ENCODE measurements at regions not wholly inside any gene's neighbourhood (a gene's known extent, or its start where the extent isn't known, plus 50 kb on each side); places are given as distances from the start of the nearest gene placed in this dataset.
A peak's percentile ranks its signal among the peaks of the same experiment; 100 is the strongest.

DNA sequence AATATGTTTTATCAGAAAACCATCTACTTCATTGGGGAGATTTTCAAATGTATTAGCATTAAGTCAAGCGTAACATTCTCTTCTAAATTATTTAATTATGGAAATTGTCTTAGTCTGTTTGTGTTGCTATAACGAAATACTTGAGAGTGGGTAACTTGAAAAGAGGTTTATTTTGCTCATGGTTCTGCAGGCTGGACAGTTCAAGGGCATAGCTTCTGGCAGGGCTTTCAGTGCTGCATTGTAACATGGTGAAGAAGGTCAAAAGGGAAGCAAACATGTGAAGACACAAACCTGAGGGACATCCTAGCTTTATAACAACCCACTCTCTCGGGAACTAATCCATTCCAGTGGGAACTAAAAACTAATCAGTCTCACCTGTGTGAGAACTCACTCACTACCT is 84.3 kb upstream of the TMPO start:
- no peak for TF ChIP-seq CTCF (IDR thresholded peaks at IDR 0.05)
- Histone ChIP-seq H3K27me3 (no peaks in the 10 kb centered on the region), H3K27ac (no peak overlapping the region), H3K4me1 (no peaks in the 10 kb centered on the region), H3K36me3 (no peaks in the 10 kb centered on the region), H3K9me3 (peaks cover 0 to 11% of the 10 kb centered on the region in 2 donors), H3K4me3 (no peak overlapping the region)
- no peak for DNase-seq (ENCODE audit: low spot score in 2 of 2)
- intact Hi-C loops (cut with DNase I) = no loop called here

DNA sequence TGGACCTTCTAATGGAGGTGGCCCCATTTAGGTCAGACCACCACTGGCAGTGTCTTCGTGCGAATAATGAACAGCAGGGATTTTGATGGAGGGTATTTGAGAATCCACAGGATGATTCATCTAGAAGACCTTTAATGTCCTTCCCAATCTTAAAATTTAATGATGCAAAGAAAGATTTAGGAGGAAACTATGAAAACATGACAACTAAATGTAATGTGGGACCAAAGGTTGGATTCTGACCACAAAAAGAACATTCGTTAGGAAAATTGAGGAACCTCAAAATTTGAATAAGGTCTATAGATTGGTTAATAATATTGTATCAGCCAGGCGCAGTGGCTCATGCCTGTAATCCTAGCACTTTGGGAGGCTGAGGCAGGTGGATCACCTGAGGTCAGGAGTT is 78.2 kb upstream of the TMPO start:
- no peak for TF ChIP-seq CTCF (IDR thresholded peaks at IDR 0.05)
- intact Hi-C loops (cut with DNase I) = no loop called here

DNA sequence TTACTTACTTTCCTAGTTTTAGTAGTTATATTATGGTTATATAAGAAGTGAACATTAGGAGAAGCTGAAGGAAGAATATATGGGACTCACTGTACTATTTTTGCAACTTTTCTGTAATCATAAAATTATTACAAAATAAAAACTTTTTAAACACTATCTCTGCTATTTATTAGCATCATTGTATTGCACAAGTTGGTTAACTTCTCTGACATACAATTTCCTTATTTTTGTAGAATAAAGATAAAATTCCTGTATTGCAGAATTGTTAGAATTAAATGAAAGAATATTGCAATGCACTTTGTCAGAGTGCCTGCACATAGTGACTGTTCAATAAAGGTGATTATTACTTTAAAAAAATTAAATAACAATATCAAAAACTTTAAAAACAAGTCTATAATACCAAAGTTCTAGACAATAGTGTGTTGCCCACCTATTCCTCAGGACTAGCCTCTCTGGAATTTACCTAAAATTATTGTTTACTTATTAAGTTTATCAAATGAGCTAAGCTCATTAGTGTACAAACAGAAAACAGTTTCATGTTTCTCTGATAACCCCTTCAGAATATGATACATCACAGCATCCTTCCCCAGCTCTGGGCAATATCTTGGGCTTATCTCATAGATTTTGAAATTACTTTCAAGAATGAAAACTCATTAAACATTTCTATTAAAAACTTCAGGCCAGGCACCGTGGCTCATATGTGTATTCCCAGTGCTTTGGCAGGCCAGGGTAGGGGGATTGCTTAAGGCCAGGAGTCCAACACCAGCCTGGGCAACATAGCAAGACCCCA is 77.4 kb upstream of the TMPO start:
- no peak overlapping the region for H3K27ac ChIP-seq
- no peak overlapping the region for H3K4me3 ChIP-seq
- intact Hi-C loops (cut with DNase I) = no loop called here
- no peaks in the 10 kb centered on the region for H3K4me1 ChIP-seq
- peaks cover 0 to 11% of the 10 kb centered on the region in 2 donors for H3K9me3 ChIP-seq
- DNase-seq (ENCODE audit: low spot score in 2 of 2) = no peak
- TF ChIP-seq CTCF (IDR thresholded peaks at IDR 0.05) = no peak
- no peaks in the 10 kb centered on the region for H3K36me3 ChIP-seq
- H3K27me3 ChIP-seq = no peaks in the 10 kb centered on the region

More for the DNA sequence above, 78.2 kb upstream of the TMPO start:
- peaks cover 0 to 11% of the 10 kb centered on the region in 2 donors for H3K9me3 ChIP-seq
- no peak overlapping the region for H3K4me3 ChIP-seq
- no peaks in the 10 kb centered on the region for H3K4me1 ChIP-seq
- DNase-seq (ENCODE audit: low spot score in 2 of 2) = no peak
- no peaks in the 10 kb centered on the region for H3K36me3 ChIP-seq
- no peaks in the 10 kb centered on the region for H3K27me3 ChIP-seq
- no peak overlapping the region for H3K27ac ChIP-seq

- Histone ChIP-seq H3K4me1 (no peaks in the 10 kb centered on the region), H3K27ac (no peak overlapping the region), H3K27me3 (no peaks in the 10 kb centered on the region), H3K4me3 (no peak overlapping the region), H3K36me3 (no peaks in the 10 kb centered on the region), H3K9me3 (peaks cover 0 to 11% of the 10 kb centered on the region in 2 donors)
- intact Hi-C loops (cut with DNase I) = no loop called here
- DNase-seq (ENCODE audit: low spot score in 2 of 2) = no peak
- TF ChIP-seq CTCF (IDR thresholded peaks at IDR 0.05) = no peak
These were observed 76.6 kb upstream of the TMPO start for GRCh38 chr12:98438656-98439230.

DNA sequence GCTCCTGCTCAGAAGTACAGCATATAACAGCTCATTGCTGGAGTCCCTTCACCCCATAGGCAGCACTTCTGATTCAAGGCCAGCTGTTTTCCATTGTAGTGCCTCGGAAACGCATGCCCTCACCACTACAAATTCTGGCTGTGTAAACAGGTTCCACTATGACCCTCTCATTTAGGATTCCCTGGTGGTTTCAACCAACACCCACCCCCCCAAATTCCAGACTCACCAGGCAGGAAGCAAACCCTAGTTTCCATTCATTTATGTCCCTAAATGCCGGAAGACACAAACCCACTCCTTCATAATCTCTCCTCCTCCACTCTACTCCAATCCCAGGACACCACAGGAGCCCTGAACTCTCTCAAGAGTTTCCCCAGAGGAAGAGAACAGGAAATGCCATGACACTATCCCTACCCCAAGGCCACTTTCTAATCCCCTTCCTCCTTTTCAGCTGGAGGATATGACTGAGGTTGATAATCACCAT is 75.9 kb upstream of the TMPO start:
- peak overlapping the region; percentile 19 to 53 for H3K27ac ChIP-seq
- H3K27me3 ChIP-seq = no peaks in the 10 kb centered on the region
- intact Hi-C loops (cut with DNase I) = no loop called here
- DNase-seq (ENCODE audit: low spot score in 2 of 2) = no peak
- no peak for TF ChIP-seq CTCF (IDR thresholded peaks at IDR 0.05)
- no peak overlapping the region for H3K4me3 ChIP-seq
- no peaks in the 10 kb centered on the region for H3K4me1 ChIP-seq
- H3K9me3 ChIP-seq = peaks cover 0 to 6% of the 10 kb centered on the region in 2 donors
- no peaks in the 10 kb centered on the region for H3K36me3 ChIP-seq
